NB4 (cell line): ENCODE measurements at regions not wholly inside any gene's neighbourhood (a gene's known extent, or its start where the extent isn't known, plus 50 kb on each side); places are given as distances from the start of the nearest gene placed in this dataset.

Experiments
- CTCF ChIP-seq: IDR thresholded peaks from one replicate; pipeline ENCODE4 v1.5.1; 2012; ENCODE audit warnings: low read depth, low read length
- POLR2A ChIP-seq: IDR thresholded peaks from 2 replicates; pipeline ENCODE4 v1.6.1; 2011; ENCODE audit warnings: mild to moderate bottlenecking; ENCODE audit not compliant: insufficient read length; ENCODE audit errors: extremely low read depth

- TF ChIP-seq CTCF (no peak), POLR2A (no peak)
Measured at GRCh38 chr7:24434972-24435371, 138.3 kb upstream of the PALS2 start.
